ENCODE measurements at regions not wholly inside any gene's neighbourhood (a gene's known extent, or its start where the extent isn't known, plus 50 kb on each side); places are given as distances from the start of the nearest gene placed in this dataset.
"Not testable (repeated sequence)": the region's sequence is repeated elsewhere in the genome, so short reads cannot be mapped to it uniquely, and the experiment has no call there.

- DNase-seq (ENCODE audit: low read depth), result no peak
Observed at GRCh38 chr3:67154429-67154828, 156.3 kb downstream of the KBTBD8 start.

- DNase-seq (ENCODE audit: low read depth), result no peak
Observed at GRCh38 chr3:67167481-67167880, 169.4 kb downstream of the KBTBD8 start.

GRCh38 chr3:67171841-67172240 lies 173.7 kb downstream of the KBTBD8 start:
- DNase-seq (ENCODE audit: low read depth), result no peak

- not testable (repeated sequence) for DNase-seq (ENCODE audit: low read depth)
Observed at GRCh38 chr3:67173130-67173529, 175.0 kb downstream of the KBTBD8 start.

GRCh38 chr3:67176396-67176795 lies 178.3 kb downstream of the KBTBD8 start:
- DNase-seq (ENCODE audit: low read depth), result no peak

GRCh38 chr3:67192466-67192865 lies 194.4 kb downstream of the KBTBD8 start:
- DNase-seq (ENCODE audit: low read depth), result no peak

- no peak for DNase-seq (ENCODE audit: low read depth)
Observed at GRCh38 chr3:67196677-67197076, 198.6 kb downstream of the KBTBD8 start.

- DNase-seq (ENCODE audit: low read depth), result no peak
Observed at GRCh38 chr3:67198374-67198773, 200.3 kb downstream of the KBTBD8 start.

- DNase-seq (ENCODE audit: low read depth), result no peak
Observed at GRCh38 chr3:67200618-67201017, 202.5 kb downstream of the KBTBD8 start.

GRCh38 chr3:67201026-67201425 lies 202.9 kb downstream of the KBTBD8 start:
- DNase-seq (ENCODE audit: low read depth), result no peak

- no peak for DNase-seq (ENCODE audit: low read depth)
Observed at GRCh38 chr3:67202053-67202452, 203.9 kb downstream of the KBTBD8 start.

GRCh38 chr3:67204951-67205350 lies 206.8 kb downstream of the KBTBD8 start:
- DNase-seq (ENCODE audit: low read depth), result no peak

- DNase-seq (ENCODE audit: low read depth), result no peak
Observed at GRCh38 chr3:67215690-67216089, 217.6 kb downstream of the KBTBD8 start.

- DNase-seq (ENCODE audit: low read depth), result no peak
Observed at GRCh38 chr3:67227030-67227429, 228.9 kb downstream of the KBTBD8 start.

- no peak for DNase-seq (ENCODE audit: low read depth)
Observed at GRCh38 chr3:67228136-67228535, 230.0 kb downstream of the KBTBD8 start.

- no peak for DNase-seq (ENCODE audit: low read depth)
Observed at GRCh38 chr3:67232642-67233041, 234.5 kb downstream of the KBTBD8 start.

GRCh38 chr3:67239353-67239752 lies 241.2 kb downstream of the KBTBD8 start:
- DNase-seq (ENCODE audit: low read depth), result no peak

GRCh38 chr3:67241084-67241483 lies 243.0 kb downstream of the KBTBD8 start:
- DNase-seq (ENCODE audit: low read depth), result no peak

- DNase-seq (ENCODE audit: low read depth), result no peak
Observed at GRCh38 chr3:67244130-67244529, 246.0 kb downstream of the KBTBD8 start.

GRCh38 chr3:67245545-67245944 lies 247.4 kb downstream of the KBTBD8 start:
- no peak for DNase-seq (ENCODE audit: low read depth)

GRCh38 chr3:67248726-67249125 lies 250.6 kb downstream of the KBTBD8 start:
- DNase-seq (ENCODE audit: low read depth), result no peak

GRCh38 chr3:67252906-67253305 lies 254.8 kb downstream of the KBTBD8 start:
- not testable (repeated sequence) for DNase-seq (ENCODE audit: low read depth)

- no peak for DNase-seq (ENCODE audit: low read depth)
Observed at GRCh38 chr3:67278015-67278618, 280.0 kb downstream of the KBTBD8 start.

- no peak for DNase-seq (ENCODE audit: low read depth)
Observed at GRCh38 chr3:67286586-67286985, 288.5 kb downstream of the KBTBD8 start.
